Testis (tissue), 2 donors: ENCODE measurements at regions not wholly inside any gene's neighbourhood (a gene's known extent, or its start where the extent isn't known, plus 50 kb on each side); places are given as distances from the start of the nearest gene placed in this dataset.

Source experiments
- DNase-seq: peaks from one replicate; pipeline ENCODE4 v3.0.0-alpha.2; 2019
- H3K27ac ChIP-seq, 2 donors: fragments of 200-600 bp; sonication (generic); one replicate each; pipeline ENCODE4 v1.5.1; 2019
- H3K27me3 ChIP-seq: fragments of 200-600 bp; sonication (generic); one replicate; pipeline ENCODE4 v1.5.1; 2019
- H3K36me3 ChIP-seq: fragments of 200-600 bp; sonication (generic); one replicate; pipeline ENCODE4 v1.5.1; 2017; ENCODE audit warnings: low read depth; ENCODE audit errors: missing control alignments
- H3K4me1 ChIP-seq: fragments of 200-600 bp; sonication (generic); one replicate; pipeline ENCODE4 v1.5.1; 2019
- H3K4me3 ChIP-seq, 2 donors: fragments of 200-600 bp; sonication (generic); one replicate each; pipeline ENCODE4 v1.5.1; 2017 to 2019
- H3K9me3 ChIP-seq: fragments of 200-600 bp; sonication (generic); one replicate; pipeline ENCODE4 v1.5.1; 2017
- CTCF ChIP-seq, 3 experiments: fragments of 450-650 bp in 2 of 3; fragments of 200-600 bp in 1 of 3; sonication (generic) in 1 of 3; IDR thresholded peaks; one replicate each; pipeline ENCODE4 v1.5.1; 2016 to 2019; ENCODE audit warnings: antibody characterized with exemption in 3 of 3, mild to moderate bottlenecking in 2 of 3, moderate library complexity in 1 of 3
- POLR2A ChIP-seq: fragments of 450-650 bp; IDR thresholded peaks from one replicate; pipeline ENCODE4 v1.6.1; 2017; ENCODE audit warnings: antibody characterized with exemption, mild to moderate bottlenecking, moderate library complexity
- WGBS, 2 donors: methylation state at CpG; one replicate each; pipeline ENCODE4 v1.1.5; 2018; 5-methylcytosine and 5-hydroxymethylcytosine counted together
- intact Hi-C: fragments of 100-400 bp; cut with DNase I; formaldehyde crosslinking; loops from one replicate; pipeline ENCODE4 v1.15.1; 2023; ENCODE audit warnings: low total_unique reads

- no peak for DNase-seq
- no peak for TF ChIP-seq CTCF (IDR thresholded peaks at IDR 0.05)
- TF ChIP-seq POLR2A = no peak
- no peaks in the 10 kb centered on the region for H3K36me3 ChIP-seq
- H3K9me3 ChIP-seq = no peaks in the 10 kb centered on the region
- H3K4me1 ChIP-seq = no peaks in the 10 kb centered on the region
- H3K4me3 ChIP-seq = no peak overlapping the region
- no peaks in the 10 kb centered on the region for H3K27me3 ChIP-seq
- 88 to 92% methylated on average over 2 of the region's 2 CpGs for WGBS, 2 donors
- H3K27ac ChIP-seq = no peak overlapping the region
- intact Hi-C loops = no loop called here
Observed at GRCh38 chr2:194445226-194445625, 1211.8 kb upstream of the SLC39A10 start.

DNA sequence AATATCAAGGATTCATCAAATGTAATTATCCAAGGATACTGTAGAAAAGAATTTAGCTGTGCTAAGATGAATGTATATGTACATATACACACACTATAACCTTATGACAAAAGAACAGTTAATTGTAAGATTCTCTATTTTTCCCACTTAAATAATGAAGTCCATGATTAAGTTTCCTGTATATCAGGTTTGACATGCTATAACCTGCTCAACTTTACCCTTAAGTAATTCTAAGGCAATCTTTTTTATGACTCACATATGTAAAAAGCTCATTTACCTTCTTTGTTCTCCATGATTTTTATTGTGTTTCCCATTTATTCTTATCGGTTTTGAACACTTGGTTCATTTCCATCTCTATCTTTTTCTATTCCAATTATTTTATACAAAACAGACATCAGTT lies 1213.1 kb upstream of the SLC39A10 start:
- 48 to 59% methylated on average over 1 of the region's 1 CpG for WGBS, 2 donors
- no peaks in the 10 kb centered on the region for H3K27me3 ChIP-seq
- H3K36me3 ChIP-seq = no peaks in the 10 kb centered on the region
- no peaks in the 10 kb centered on the region for H3K9me3 ChIP-seq
- TF ChIP-seq CTCF (IDR thresholded peaks at IDR 0.05) = no peak
- H3K4me3 ChIP-seq = no peak overlapping the region
- DNase-seq = no peak
- no peaks in the 10 kb centered on the region for H3K4me1 ChIP-seq
- intact Hi-C loops = no loop called here
- no peak overlapping the region for H3K27ac ChIP-seq

DNA sequence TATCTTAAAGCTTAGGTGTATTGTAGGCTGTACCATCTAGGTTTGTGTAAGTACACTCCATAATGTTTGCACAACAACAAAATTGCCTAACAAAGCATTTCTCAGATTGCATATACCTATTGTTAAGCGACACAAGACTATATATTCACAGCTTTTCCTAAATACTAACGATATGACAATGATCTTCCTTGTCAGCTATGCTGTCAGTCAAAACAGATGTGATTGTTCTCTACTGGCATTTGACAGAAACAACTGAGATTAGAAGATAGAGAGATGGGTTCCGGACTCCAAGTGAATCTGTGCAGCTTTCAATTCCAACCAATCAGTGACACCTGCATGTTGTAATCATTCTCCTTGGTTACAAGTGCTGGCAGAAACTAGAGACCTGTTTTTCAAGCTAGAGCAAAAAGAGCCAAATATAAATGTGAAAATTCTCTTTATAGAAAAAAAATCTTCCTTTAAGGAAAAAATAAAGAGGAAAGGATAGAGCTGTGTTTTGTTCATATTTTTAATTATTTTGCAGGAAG lies 1232.3 kb upstream of the SLC39A10 start:
- H3K27me3 ChIP-seq = no peaks in the 10 kb centered on the region
- 83 to 87% methylated on average over 3 of the region's 3 CpGs for WGBS, 2 donors
- intact Hi-C loops = no loop called here
- H3K36me3 ChIP-seq = no peaks in the 10 kb centered on the region
- no peak for DNase-seq
- no peaks in the 10 kb centered on the region for H3K4me1 ChIP-seq
- no peaks in the 10 kb centered on the region for H3K9me3 ChIP-seq
- TF ChIP-seq CTCF (IDR thresholded peaks at IDR 0.05) = no peak
- TF ChIP-seq POLR2A = no peak
- no peak overlapping the region for H3K4me3 ChIP-seq
- H3K27ac ChIP-seq = no peak overlapping the region

DNA sequence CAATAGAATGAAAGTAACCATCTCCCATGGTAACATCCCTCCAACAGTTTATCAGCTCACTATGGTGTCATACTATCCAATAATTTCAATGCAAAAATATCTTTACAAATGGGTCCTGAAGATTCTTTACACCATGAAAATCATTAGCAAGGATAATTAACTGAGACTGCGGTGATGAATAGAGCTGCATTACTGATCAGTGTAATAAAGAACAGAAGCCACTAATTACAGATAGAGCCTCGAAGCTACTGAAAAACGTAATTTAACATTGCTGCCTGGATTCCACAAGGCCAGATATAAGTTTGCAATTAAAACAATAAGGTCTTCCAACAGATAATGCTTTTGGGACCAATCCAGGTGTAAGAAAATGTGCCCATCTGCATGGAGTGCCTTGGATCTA lies 1245.8 kb upstream of the SLC39A10 start:
- Histone ChIP-seq H3K9me3 (no peaks in the 10 kb centered on the region), H3K27ac (no peak overlapping the region), H3K4me1 (no peaks in the 10 kb centered on the region), H3K36me3 (no peaks in the 10 kb centered on the region), H3K4me3 (no peak overlapping the region), H3K27me3 (no peaks in the 10 kb centered on the region)
- no peak for TF ChIP-seq CTCF (IDR thresholded peaks at IDR 0.05)
- TF ChIP-seq POLR2A = no peak
- intact Hi-C loops = no loop called here
- WGBS, 2 donors = 46 to 55% methylated on average over 3 of the region's 3 CpGs
- DNase-seq = no peak

DNA sequence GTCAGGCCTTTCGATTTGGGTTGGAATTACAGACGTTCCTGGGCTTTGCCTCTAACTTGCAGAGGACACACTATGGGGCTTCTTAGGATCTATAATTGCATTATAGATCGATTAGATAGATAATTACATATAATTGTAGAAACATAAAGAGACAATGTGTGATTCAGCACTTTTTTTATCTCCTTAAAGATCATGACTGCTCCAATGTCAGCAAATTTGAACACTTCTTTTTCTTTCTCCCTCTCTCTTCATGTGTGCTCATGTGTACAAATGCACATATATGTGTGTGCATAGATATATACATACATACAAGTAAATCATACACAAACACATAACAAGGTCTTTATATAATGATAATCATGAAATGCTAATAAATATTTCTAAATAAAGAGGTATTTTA lies 1261.2 kb upstream of the SLC39A10 start:
- H3K4me3 ChIP-seq = no peak overlapping the region
- TF ChIP-seq CTCF (IDR thresholded peaks at IDR 0.05) (no peak), POLR2A (no peak)
- no peak overlapping the region for H3K27ac ChIP-seq
- intact Hi-C loops = no loop called here
- no peak for DNase-seq
- H3K9me3 ChIP-seq = no peaks in the 10 kb centered on the region
- H3K27me3 ChIP-seq = no peaks in the 10 kb centered on the region
- H3K4me1 ChIP-seq = no peaks in the 10 kb centered on the region
- no peaks in the 10 kb centered on the region for H3K36me3 ChIP-seq
- WGBS, 2 donors = 83 to 91% methylated on average over 3 of the region's 3 CpGs
